Prostate gland (tissue), 2 donors: ENCODE measurements at regions not wholly inside any gene's neighbourhood (a gene's known extent, or its start where the extent isn't known, plus 50 kb on each side); places are given as distances from the start of the nearest gene placed in this dataset.

Experiments used
- DNase-seq: peaks from one replicate; pipeline ENCODE4 v3.0.0-alpha.2; 2019; ENCODE audit warnings: low spot score
- H3K27ac ChIP-seq, 2 donors: fragments of 200-600 bp; sonication (generic); 2 replicates each; pipeline ENCODE4 v1.5.1; 2017 to 2019
- H3K27me3 ChIP-seq: fragments of 200-600 bp; sonication (generic); replicated peaks from 2 replicates; pipeline ENCODE4 v1.5.1; 2019; ENCODE audit not compliant: insufficient read depth
- H3K36me3 ChIP-seq, 2 donors: fragments of 200-600 bp; sonication (generic); 1 replicate in 1 of 2; 2 replicates in 1 of 2; pipeline versions ENCODE4 v1.5.1 to v1.8.1; 2017 to 2019
- H3K4me1 ChIP-seq: fragments of 200-600 bp; sonication (generic); replicated peaks from 2 replicates; pipeline ENCODE4 v1.5.1; 2019
- H3K4me3 ChIP-seq, 2 donors: fragments of 200-600 bp; sonication (generic); 2 replicates each; pipeline ENCODE4 v1.5.1; 2017 to 2019
- H3K9me3 ChIP-seq: fragments of 200-600 bp; sonication (generic); 2 replicates; pipeline ENCODE4 v1.5.1; 2017
- POLR2A ChIP-seq: fragments of 450-650 bp; IDR thresholded peaks from one replicate; pipeline ENCODE4 v1.6.1; 2016; ENCODE audit warnings: antibody characterized with exemption, mild to moderate bottlenecking
- POLR2AphosphoS5 ChIP-seq: sonication (generic); formaldehyde crosslinking; IDR thresholded peaks from one replicate; pipeline ENCODE4 v1.6.1; 2017; ENCODE audit warnings: antibody characterized with exemption
- WGBS: methylation state at CpG from one replicate; pipeline ENCODE4 v1.1.5; 2018; 5-methylcytosine and 5-hydroxymethylcytosine counted together
- intact Hi-C: fragments of 100-400 bp; cut with DNase I; formaldehyde crosslinking; loops from one replicate; pipeline ENCODE4 v1.14.2; 2022
- TF ChIP-seq, protein P1 (sequence below), 4 experiments: fragments of 200-600 bp in 2 of 4; fragments of 450-650 bp in 2 of 4; sonication (generic) in 2 of 4; IDR thresholded peaks; 1 replicate in 3 of 4; 2 replicates in 1 of 4; pipeline ENCODE4 v1.5.1; 2016 to 2019; ENCODE audit warnings: antibody characterized with exemption in 4 of 4, mild to moderate bottlenecking in 2 of 4, moderate library complexity in 2 of 4

DNA sequence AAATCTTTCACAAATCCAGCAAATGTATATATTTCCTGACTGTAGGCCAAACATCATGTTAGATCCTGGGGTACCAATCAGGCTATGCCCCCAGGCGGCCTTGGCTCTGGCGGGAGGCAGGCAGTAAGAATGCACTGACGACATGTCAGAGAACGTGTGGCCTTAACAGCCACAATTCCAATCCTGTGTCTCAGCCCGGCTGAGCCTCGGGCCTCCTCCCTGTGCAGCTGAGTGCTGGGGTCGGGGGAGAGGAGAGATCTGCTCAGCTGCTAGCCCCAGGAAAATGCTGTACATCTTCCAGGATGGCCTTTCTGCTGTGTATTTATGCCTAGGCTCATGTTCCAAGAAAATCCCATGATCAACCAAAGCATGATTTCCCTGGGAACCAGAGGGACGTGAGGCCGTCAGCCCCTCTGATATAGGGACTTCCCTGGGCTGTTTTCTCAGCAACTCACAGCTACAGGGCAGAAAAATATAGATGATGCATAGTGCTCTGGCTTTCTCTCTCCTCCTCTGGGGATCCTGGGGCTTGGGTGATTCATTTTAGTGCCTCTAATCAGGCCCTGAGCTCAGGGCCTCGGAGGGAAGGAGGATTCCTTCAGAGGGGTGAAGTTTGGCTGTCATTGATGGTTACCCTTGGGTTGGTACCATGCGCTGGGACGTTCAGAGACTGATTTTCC lies 604.0 kb downstream of the HS3ST4 start:
- intact Hi-C loops = no loop called here
- Histone ChIP-seq H3K4me1 (no peaks in the 10 kb centered on the region), H3K27ac (no peak overlapping the region), H3K4me3 (no peak overlapping the region), H3K9me3 (no peaks in the 10 kb centered on the region), H3K27me3 (no peaks in the 10 kb centered on the region), H3K36me3 (no peaks in the 10 kb centered on the region)
- WGBS = 56% methylated on average over 12 of the region's 12 CpGs
- no peak for TF ChIP-seq POLR2A
- no peak for DNase-seq

DNA sequence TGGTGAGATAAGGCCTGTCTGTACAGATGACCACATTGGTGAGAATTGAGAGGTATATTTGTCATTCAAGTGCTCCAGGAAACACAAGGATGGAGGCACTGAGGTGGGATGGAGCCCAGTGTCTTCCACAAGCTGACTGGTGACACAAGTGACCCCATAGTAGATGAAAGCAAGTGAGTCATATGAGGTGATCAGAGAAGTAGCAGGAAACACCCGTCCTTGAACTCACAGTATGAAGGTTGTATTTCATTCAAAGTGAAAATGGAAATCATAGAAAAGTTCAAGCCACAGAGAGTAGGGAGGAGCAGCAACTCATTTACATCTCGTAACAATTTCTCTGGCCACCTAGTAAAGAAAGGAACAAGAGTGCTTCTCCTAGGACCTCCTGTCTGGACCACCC lies 609.8 kb downstream of the HS3ST4 start:
- Histone ChIP-seq H3K4me1 (no peaks in the 10 kb centered on the region), H3K36me3 (no peaks in the 10 kb centered on the region), H3K4me3 (no peak overlapping the region), H3K9me3 (no peaks in the 10 kb centered on the region), H3K27me3 (no peaks in the 10 kb centered on the region), H3K27ac (no peak overlapping the region)
- TF ChIP-seq POLR2A = no peak
- TF ChIP-seq POLR2AphosphoS5 = no peak
- TF ChIP-seq, protein P1, sequence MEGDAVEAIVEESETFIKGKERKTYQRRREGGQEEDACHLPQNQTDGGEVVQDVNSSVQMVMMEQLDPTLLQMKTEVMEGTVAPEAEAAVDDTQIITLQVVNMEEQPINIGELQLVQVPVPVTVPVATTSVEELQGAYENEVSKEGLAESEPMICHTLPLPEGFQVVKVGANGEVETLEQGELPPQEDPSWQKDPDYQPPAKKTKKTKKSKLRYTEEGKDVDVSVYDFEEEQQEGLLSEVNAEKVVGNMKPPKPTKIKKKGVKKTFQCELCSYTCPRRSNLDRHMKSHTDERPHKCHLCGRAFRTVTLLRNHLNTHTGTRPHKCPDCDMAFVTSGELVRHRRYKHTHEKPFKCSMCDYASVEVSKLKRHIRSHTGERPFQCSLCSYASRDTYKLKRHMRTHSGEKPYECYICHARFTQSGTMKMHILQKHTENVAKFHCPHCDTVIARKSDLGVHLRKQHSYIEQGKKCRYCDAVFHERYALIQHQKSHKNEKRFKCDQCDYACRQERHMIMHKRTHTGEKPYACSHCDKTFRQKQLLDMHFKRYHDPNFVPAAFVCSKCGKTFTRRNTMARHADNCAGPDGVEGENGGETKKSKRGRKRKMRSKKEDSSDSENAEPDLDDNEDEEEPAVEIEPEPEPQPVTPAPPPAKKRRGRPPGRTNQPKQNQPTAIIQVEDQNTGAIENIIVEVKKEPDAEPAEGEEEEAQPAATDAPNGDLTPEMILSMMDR (IDR thresholded peaks at IDR 0.05) = no peak
- intact Hi-C loops = no loop called here
- 73% methylated on average over 2 of the region's 2 CpGs for WGBS
- DNase-seq = no peak

DNA sequence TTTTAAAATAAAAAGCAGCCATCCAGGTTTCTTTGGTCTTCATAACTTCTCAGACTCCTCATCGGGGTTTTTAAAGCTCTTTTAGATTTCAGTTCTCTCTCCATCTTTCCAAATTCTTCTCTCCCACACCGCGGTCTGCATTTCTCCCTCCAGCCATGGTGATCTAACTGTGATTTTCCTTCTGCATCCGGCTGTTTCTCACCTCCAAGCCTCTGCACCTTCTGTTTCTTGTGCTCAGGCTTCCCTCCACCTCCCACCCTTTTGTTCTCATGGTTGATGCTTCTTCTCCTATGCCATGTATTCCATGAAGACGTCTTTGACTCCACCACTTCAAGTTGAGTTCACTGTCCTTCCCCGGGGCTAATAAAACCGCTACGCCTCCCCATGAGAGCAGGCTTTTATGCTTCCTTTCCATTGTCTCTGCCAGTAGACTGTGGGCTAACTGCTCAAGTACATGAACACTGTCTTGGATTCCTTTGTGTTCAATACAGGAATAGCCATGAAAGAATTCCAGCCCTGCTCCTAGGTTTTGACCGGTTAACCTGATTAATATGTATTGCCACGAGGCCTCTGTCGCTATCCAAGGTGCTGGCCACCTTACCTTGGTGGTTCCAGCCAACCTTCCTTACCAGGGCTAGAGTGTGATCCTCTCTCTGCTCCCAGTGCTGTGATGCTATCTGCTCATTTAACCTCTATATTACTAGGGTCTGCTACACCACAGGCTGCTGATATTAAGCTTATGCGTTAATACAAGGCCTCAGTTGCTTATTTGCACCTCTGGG lies 625.1 kb downstream of the HS3ST4 start:
- DNase-seq = no peak
- Histone ChIP-seq H3K27me3 (no peaks in the 10 kb centered on the region), H3K4me1 (no peaks in the 10 kb centered on the region), H3K9me3 (no peaks in the 10 kb centered on the region), H3K36me3 (no peaks in the 10 kb centered on the region), H3K4me3 (no peak overlapping the region), H3K27ac (no peak overlapping the region)
- no peak for TF ChIP-seq POLR2AphosphoS5
- TF ChIP-seq, protein P1 (IDR thresholded peaks at IDR 0.05) = no peak
- TF ChIP-seq POLR2A = no peak
- 63% methylated on average over 12 of the region's 12 CpGs for WGBS
- intact Hi-C loops = no loop called here

DNA sequence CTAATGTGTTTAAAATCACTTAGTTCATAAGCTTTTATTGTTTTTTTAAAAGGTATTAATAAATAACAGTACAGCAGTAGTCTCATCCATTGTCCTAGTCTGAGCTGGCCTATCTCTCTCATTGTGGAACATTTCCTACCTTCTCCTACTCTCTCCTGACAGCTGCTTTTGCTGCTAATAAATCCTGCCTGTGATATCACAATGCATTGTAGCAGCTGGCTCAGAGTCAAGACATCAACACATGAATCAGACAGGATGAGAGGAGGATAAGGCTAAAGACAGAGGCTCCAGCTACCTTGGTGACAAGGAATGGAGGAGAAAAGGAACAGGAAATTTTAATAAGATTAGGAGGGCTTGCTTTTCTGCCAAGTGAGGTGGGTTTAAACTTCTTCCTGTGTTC lies 626.1 kb downstream of the HS3ST4 start:
- Histone ChIP-seq H3K36me3 (no peaks in the 10 kb centered on the region), H3K27me3 (no peaks in the 10 kb centered on the region), H3K4me1 (no peaks in the 10 kb centered on the region), H3K9me3 (no peaks in the 10 kb centered on the region), H3K27ac (no peak overlapping the region), H3K4me3 (no peak overlapping the region)
- intact Hi-C loops = no loop called here
- DNase-seq = no peak
- TF ChIP-seq, protein P1 (IDR thresholded peaks at IDR 0.05) = no peak
- no peak for TF ChIP-seq POLR2AphosphoS5
- no peak for TF ChIP-seq POLR2A

DNA sequence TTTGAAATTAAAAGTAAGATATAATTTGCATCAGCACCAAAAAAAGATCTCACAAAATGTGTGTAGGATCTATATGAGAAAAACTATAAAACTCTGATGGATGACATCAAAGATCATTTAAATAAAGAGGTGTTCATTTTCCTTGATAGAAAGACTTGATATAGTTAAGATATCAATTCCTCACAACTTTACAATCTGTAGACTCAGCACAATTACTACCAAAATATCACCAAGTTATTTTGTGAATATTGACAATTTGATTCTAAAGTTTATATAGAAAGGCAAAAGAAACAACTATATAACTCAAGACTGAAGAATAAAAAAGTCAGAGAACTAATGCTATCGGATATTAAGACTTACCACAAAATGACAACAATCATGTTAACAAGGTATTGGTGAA lies 638.9 kb downstream of the HS3ST4 start:
- intact Hi-C loops = no loop called here
- H3K4me1 ChIP-seq = no peaks in the 10 kb centered on the region
- no peak overlapping the region for H3K4me3 ChIP-seq
- no peaks in the 10 kb centered on the region for H3K27me3 ChIP-seq
- H3K27ac ChIP-seq = no peak overlapping the region
- no peaks in the 10 kb centered on the region for H3K9me3 ChIP-seq
- H3K36me3 ChIP-seq = no peaks in the 10 kb centered on the region
- no peak for DNase-seq
- 95% methylated on average over 1 of the region's 1 CpG for WGBS
- TF ChIP-seq, protein P1 (IDR thresholded peaks at IDR 0.05) = no peak
- TF ChIP-seq POLR2A (no peak), POLR2AphosphoS5 (no peak)
